SKM-1 (cell line): ENCODE measurements at regions not wholly inside any gene's neighbourhood (a gene's known extent, or its start where the extent isn't known, plus 50 kb on each side); places are given as distances from the start of the nearest gene placed in this dataset.
A peak's percentile ranks its signal among the peaks of the same experiment; 100 is the strongest.
"Not testable (repeated sequence)": the region's sequence is repeated elsewhere in the genome, so short reads cannot be mapped to it uniquely, and the experiment has no call there.

Source experiments
- DNase-seq: peaks from one replicate; lab custom pipeline; 2025; ENCODE audit not compliant: unreplicated experiment; lab: John Stamatoyannopoulos, UW

DNA sequence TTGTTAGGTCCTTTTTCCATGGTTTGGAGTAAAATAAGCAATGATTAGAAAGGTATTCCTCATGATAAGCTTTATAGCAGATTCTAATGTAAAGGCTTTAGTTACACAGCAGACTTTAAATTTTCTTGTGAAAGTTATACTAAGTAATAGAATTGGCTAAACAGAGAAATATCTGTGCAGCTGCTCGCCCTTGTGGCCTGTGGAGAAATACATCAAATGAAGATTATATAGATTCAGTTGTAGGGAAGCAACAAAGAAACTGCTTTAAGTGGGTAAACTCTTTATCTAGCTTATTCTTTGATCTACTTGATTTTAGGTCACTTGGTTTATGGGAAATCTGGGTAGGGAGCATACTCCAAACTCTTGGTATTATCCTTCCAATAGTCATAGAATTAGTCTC, 1269.7 kb upstream of the SPRY2 start:
- DNase-seq, result no peak

- no peak for DNase-seq
Observed at GRCh38 chr13:81609335-81609734, 1268.4 kb upstream of the SPRY2 start.

GRCh38 chr13:81606074-81606473, 1265.1 kb upstream of the SPRY2 start:
- DNase-seq, result no peak

- no peak for DNase-seq
Observed at GRCh38 chr13:81602241-81602640, 1261.3 kb upstream of the SPRY2 start.

DNA sequence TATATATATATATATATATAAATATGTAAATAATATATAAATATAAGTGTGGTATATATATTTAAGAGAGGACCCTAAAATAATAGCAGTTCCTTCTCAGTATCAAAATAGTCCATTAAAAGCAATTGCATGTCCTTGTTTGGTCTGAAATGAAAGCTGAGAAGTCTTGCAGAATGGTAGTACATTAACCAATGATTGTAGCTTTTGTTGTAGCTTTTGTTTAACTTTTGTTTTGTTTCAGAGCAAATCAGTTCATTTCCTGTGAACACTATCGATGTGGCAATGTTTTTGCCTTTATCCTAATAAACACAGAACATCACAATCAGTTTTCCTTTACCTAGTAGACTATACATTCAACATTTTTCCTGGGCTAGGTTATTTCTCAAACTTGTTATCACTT, 1256.2 kb upstream of the SPRY2 start:
- no peak for DNase-seq

GRCh38 chr13:81596224-81596753, 1255.4 kb upstream of the SPRY2 start:
- DNase-seq, result no peak

DNA sequence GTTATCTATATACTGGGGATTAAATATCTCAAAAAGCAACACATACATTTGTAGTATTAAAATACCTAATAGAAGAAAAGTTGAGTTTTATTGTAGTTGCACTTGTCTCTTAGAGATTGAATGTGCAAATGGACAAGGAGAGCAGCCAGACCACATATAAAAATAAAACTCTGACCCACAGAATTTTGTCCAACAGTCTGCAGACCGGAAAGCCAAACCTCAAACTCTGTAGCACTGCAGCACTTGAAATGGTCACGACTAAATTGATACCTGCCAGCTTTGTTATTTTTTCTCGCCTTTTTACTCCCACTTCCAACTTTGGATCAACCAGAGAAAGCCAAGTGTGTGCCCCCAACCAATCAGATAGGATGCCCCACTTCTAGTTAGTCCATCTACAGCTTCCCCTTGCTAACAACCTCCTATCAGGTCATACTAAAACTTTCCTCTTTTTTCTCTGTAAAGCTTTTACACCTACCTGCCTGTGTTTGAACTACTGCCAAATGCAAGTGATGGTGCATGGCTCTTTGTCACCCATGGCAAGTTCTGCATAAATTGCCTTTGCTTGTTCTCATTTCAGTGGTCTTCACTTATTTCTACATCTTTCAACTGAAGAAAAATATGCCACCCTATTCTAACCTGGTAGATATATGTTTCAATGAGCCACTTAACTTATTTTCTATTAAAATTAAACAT, 1250.7 kb upstream of the SPRY2 start:
- DNase-seq, result no peak

DNA sequence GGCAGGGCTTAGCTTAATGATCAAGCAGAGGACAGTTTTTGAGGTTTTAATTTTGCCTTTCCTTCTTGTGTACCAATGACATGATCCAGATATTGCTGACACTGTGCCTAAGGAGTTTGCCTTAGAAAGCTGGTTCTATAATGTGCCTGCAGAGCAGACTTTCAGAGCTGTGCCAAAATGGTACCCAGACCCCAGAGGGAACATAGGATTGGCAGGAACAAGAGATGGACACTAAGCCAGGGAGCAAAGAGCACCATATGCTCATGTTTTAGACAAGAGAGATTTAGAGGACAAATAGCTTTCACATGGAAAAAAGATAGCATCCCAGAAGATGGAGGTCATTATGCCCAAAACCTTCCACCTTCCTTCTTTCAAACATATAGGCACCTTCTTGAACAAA, 1241.5 kb upstream of the SPRY2 start:
- DNase-seq, result no peak

DNA sequence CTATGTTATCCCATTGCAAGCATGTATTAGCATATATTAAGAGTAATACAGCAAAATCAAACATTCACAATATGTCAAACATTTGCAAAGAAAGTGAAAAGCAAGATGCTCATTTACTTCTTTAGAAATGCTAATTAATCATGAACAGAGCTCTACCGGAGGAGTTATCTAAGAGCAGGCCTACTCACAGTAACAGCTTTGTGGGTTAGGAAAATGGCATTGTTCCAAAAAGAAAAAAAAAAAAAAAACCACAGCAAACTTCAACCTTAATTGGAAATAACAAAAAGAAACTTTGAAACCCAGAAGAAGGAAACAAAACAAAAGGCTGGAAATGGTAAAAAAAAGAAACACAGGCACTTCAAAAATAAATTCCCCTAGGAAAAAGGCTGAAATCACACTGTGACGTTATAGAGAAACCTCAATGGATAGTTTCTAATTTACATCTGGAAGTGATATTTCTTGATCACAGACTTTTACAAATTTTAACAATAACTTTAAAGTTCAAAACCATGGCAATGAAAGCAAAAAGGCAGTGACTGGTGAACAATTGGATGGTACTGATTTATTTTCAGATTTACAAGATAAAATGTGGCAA, 1236.8 kb upstream of the SPRY2 start:
- no peak for DNase-seq

DNA sequence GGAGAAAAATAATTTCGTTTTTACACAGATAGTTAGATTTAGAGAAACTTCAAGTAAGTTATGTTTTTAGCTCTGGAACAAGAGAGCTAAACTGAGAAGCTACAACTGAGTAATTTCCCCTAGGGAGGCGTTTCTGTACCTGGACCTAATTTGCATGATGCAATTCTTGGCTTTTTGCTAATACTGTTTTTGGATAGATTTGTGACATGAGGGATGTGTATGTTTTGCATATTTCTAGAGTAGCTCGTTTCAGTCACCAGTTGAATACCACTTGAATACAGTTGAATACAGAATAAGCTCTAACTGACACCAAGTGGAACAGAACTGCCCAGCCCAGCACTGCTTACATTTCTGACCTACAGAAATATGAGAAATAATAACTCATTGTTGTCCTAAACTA, 1227.9 kb upstream of the SPRY2 start:
- no peak for DNase-seq

GRCh38 chr13:81565849-81566248, 1224.9 kb upstream of the SPRY2 start:
- DNase-seq, result no peak

GRCh38 chr13:81563091-81563490, 1222.2 kb upstream of the SPRY2 start:
- DNase-seq, result no peak

DNA sequence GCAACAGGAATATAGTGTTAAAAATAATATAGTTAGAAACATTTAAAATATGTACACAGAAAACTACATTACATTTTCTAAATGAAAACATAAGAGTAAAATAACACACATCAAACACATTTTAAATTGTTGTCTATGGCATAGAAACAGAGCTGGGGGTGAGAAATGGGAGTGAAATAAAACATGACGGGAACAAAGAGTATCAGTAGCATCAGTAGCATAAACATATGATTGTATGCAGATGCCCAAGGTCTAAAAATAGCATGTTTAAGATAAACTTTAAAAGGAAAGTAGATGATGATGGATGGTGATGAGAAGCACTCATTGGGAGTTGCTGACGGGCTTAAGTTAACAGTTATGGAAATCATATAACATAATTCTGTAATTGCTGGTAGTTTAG, 1221.7 kb upstream of the SPRY2 start:
- no peak for DNase-seq

DNA sequence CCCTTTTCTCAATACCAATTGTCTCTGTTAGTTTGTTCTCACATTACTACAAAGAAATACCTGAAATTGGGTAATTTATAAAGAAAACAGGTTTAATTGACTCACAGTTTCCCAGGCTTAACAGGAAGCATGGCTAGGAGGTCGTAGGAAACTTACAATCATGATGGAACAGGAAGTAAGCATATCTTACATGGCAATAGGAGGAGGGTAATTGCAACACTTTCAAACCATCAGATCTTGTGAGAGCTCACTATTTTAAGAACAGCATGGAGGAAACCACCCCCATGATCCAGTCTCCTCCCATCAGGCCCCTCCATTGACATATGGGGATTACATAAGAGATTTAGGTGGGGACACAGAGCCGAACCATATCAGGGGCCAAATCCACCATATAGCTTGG, 1210.1 kb upstream of the SPRY2 start:
- peak; percentile 55 for DNase-seq

DNA sequence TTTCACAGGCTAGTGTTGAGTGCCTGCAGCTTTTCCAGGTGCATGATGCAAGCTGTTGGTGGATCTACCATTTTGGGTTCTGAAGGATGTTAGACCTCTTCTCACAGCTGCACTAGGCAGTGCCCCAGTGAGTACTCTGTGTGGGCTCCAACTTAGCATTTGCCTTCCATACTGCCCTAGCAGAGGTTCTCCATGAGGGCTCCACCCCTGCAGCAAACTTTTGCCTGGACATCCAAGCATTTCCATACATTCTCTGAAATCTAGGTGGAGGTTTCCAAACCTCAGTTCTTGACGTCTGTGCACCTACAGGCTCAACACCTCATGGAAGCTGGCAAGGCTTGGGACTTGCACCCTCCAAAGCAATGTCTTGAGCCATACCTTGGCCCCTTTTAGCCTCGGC, 1205.4 kb upstream of the SPRY2 start:
- DNase-seq, result not testable (repeated sequence)

DNA sequence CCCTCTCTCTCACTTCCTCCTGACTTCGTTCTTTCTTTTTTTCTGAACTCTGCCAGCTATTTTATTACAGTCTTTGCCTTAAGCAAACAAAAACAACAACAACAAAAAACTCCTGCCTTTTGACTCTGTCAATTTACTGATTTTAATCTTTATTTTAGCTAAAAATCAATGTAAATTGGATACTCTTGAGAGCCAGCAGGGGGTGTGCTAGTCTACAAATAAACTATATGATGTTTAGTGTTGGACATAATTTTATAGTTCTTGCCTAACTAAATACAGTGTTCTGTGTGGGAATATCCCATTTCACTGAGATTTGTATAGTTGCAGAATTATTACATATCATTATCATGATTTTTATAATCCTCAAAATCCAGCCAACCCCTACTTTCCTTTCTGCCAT, 1199.9 kb upstream of the SPRY2 start:
- no peak for DNase-seq

DNA sequence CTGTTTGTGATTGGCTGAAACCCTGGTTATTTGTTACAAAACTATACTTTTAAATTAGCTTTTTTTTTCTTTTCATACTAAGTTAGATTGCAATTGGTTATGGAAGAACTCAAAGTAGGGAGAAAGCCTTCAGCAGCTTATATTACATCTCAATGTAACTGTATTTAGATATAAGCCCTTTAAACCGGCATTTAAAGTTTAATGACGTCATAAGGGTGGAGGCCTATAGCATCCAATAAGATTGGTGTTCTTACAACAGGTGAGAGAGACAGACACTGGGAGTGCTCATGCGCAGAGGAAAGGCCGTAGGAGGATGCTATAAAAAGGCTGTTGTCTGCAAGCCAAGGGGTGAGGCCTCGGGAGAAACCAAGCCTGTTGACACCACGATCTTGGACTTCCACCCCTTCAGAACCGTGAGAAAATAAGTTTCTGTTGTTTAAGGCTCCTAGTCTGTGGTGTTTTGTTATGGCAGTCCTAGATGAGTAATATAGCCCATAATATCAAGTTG, 1198.8 kb upstream of the SPRY2 start:
- no peak for DNase-seq

DNA sequence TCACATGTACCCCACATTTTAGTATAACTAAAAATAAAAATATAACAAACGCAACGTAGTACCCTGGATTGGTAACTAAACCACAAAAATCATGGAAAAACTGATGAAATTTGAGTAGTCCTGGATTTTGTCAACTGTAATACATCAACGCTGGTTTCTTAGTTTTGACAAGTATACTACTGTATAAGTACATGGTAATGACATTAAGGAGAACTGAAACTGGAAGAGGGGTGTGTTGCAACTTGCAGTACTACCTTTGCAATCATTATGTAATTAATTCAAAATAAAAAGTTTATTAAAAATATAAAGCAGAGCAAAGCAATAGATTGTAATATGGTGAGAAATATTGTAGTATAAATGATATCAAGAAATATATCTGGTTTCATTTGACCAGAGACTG, 1158.0 kb upstream of the SPRY2 start:
- DNase-seq, result no peak

GRCh38 chr13:81493144-81493543, 1152.2 kb upstream of the SPRY2 start:
- DNase-seq, result no peak

- DNase-seq, result no peak
Observed at GRCh38 chr13:81492449-81492848, 1151.5 kb upstream of the SPRY2 start.

DNA sequence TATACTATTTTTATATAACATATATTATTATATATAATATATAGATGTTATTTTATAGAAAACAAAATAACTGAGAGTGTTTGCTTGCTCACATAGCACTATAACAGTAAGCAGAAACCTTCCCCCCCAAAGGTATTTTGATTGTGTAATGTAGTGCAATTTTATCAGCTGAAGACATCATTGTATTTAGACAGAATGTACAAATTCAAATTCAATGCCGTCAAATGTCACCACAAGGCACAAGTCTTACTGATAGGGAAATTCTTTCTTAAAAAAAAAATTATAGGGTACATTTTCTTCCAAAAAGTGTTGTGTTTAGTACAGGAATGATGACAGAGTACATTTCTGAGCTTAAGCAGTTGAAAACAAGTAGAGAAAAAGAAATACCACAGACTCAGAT, 1147.1 kb upstream of the SPRY2 start:
- no peak for DNase-seq

GRCh38 chr13:81487151-81487550, 1146.2 kb upstream of the SPRY2 start:
- DNase-seq, result no peak

- no peak for DNase-seq
Observed at GRCh38 chr13:81480634-81481033, 1139.7 kb upstream of the SPRY2 start.
